Spleen (tissue), 11 donors: ENCODE measurements at regions not wholly inside any gene's neighbourhood (a gene's known extent, or its start where the extent isn't known, plus 50 kb on each side); places are given as distances from the start of the nearest gene placed in this dataset.

Experiments used
- DNase-seq: peaks from one replicate; pipeline ENCODE4 v3.0.0-alpha.2; 2020
- H3K27ac ChIP-seq, 8 donors: fragments of 200-600 bp; sonication (generic) in 7 of 8; 1 replicate in 4 of 8; 2 replicates in 4 of 8; pipeline versions ENCODE4 v1.5.0 to v1.8.0; 2016 to 2021; ENCODE audit warnings: inconsistent platforms in 4 of 8, mild to moderate bottlenecking in 4 of 8, moderate library complexity in 1 of 8
- H3K27me3 ChIP-seq, 7 donors: fragments of 200-600 bp; sonication (generic) in 6 of 7; replicated peaks in 1 of 7; 1 replicate in 4 of 7; 2 replicates in 3 of 7; pipeline versions ENCODE4 v1.5.0 to v1.8.0; 2016 to 2021; ENCODE audit warnings: inconsistent platforms in 3 of 7, mild to moderate bottlenecking in 1 of 7
- H3K36me3 ChIP-seq, 6 donors: fragments of 200-600 bp; sonication (generic) in 5 of 6; 1 replicate in 4 of 6; 2 replicates in 2 of 6; pipeline versions ENCODE4 v1.5.0 to v1.8.0; 2016 to 2021; ENCODE audit warnings: inconsistent platforms in 2 of 6
- H3K4me1 ChIP-seq, 6 donors: fragments of 200-600 bp; sonication (generic) in 5 of 6; 1 replicate in 3 of 6; 2 replicates in 3 of 6; pipeline versions ENCODE4 v1.5.0 to v1.8.0; 2016 to 2021; ENCODE audit warnings: inconsistent platforms in 3 of 6
- H3K4me3 ChIP-seq, 8 donors: fragments of 200-600 bp; sonication (generic) in 7 of 8; 1 replicate in 4 of 8; 2 replicates in 4 of 8; pipeline versions ENCODE4 v1.5.0 to v1.8.0; 2016 to 2021; ENCODE audit warnings: inconsistent platforms in 4 of 8, mild to moderate bottlenecking in 4 of 8, moderate library complexity in 2 of 8
- H3K9me3 ChIP-seq, 8 donors: fragments of 200-600 bp; sonication (generic) in 7 of 8; 1 replicate in 4 of 8; 2 replicates in 4 of 8; pipeline versions ENCODE4 v1.5.0 to v1.8.0; 2016 to 2021; ENCODE audit warnings: inconsistent platforms in 4 of 8
- POLR2A ChIP-seq, 3 donors: fragments of 450-650 bp; IDR thresholded peaks; one replicate each; pipeline ENCODE4 v1.5.1; 2017; ENCODE audit warnings: antibody characterized with exemption in 3 of 3, mild to moderate bottlenecking in 1 of 3
- POLR2AphosphoS5 ChIP-seq, 3 donors: sonication (generic); formaldehyde crosslinking; IDR thresholded peaks; one replicate each; pipeline ENCODE4 v1.5.1; 2017; ENCODE audit warnings: antibody characterized with exemption in 3 of 3
- WGBS, 5 donors: extraction: QIAGEN DNeasy Blood & Tissue Kit in 3 of 5; methylation state at CpG; one replicate each; pipeline versions ENCODE4 v1.1.5 to v1.1.7; 2013 to 2018; 5-methylcytosine and 5-hydroxymethylcytosine counted together
- intact Hi-C: fragments of 100-400 bp; cut with DNase I; formaldehyde crosslinking; loops from one replicate; pipeline ENCODE4 v1.15.0; 2023; ENCODE audit warnings: low total_unique reads
- TF ChIP-seq, protein P1 (sequence below), 11 experiments: fragments of 200-600 bp in 7 of 11; fragments of 450-650 bp in 4 of 11; sonication (generic) in 4 of 11; IDR thresholded peaks in 8 of 11; conservative IDR thresholded peaks in 3 of 11; 1 replicate in 7 of 11; 2 replicates in 4 of 11; pipeline versions ENCODE4 v1.4.0 to v1.8.0; 2016 to 2021; ENCODE audit warnings: antibody characterized with exemption in 11 of 11, inconsistent platforms in 4 of 11, mild to moderate bottlenecking in 1 of 11
- donor health status: healthy with polysubstance abuse.
- donor health status: DM: no; HTN: no; CAD: no; lungs with moderate emphysema.
- donor health status: DM: no; HTN: no; CAD: no.
- donor health status: Bipolar disorder and iron deficiency.
- donor health status: healthy.
- donor health status: DM: no; HTN: no; CAD: no.
- donor health status: DM: yes; HTN: yes; CAD: no.

- Histone ChIP-seq H3K9me3 (no peaks in the 10 kb centered on the region), H3K27me3 (no peaks in the 10 kb centered on the region), H3K4me1 (peaks cover 0 to 4% (median 0%) of the 10 kb centered on the region in 6 donors), H3K27ac (no peak overlapping the region), H3K4me3 (no peak overlapping the region), H3K36me3 (no peaks in the 10 kb centered on the region)
- intact Hi-C loops, result no loop called here
- DNase-seq, result no peak
- TF ChIP-seq POLR2AphosphoS5 (IDR thresholded peaks at IDR 0.05) (no peak), POLR2A (IDR thresholded peaks at IDR 0.05) (no peak)
- TF ChIP-seq, protein P1, sequence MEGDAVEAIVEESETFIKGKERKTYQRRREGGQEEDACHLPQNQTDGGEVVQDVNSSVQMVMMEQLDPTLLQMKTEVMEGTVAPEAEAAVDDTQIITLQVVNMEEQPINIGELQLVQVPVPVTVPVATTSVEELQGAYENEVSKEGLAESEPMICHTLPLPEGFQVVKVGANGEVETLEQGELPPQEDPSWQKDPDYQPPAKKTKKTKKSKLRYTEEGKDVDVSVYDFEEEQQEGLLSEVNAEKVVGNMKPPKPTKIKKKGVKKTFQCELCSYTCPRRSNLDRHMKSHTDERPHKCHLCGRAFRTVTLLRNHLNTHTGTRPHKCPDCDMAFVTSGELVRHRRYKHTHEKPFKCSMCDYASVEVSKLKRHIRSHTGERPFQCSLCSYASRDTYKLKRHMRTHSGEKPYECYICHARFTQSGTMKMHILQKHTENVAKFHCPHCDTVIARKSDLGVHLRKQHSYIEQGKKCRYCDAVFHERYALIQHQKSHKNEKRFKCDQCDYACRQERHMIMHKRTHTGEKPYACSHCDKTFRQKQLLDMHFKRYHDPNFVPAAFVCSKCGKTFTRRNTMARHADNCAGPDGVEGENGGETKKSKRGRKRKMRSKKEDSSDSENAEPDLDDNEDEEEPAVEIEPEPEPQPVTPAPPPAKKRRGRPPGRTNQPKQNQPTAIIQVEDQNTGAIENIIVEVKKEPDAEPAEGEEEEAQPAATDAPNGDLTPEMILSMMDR (IDR thresholded peaks at IDR 0.05 in 8 of 11, conservative IDR thresholded peaks at IDR 0.05 in 3 of 11), result no peak
- WGBS, 5 donors, result 66 to 92% (median 89%) methylated on average over 4 of the region's 4 CpGs
Observed at GRCh38 chr10:113390896-113391295, 162.0 kb upstream of the HABP2 start.

DNA sequence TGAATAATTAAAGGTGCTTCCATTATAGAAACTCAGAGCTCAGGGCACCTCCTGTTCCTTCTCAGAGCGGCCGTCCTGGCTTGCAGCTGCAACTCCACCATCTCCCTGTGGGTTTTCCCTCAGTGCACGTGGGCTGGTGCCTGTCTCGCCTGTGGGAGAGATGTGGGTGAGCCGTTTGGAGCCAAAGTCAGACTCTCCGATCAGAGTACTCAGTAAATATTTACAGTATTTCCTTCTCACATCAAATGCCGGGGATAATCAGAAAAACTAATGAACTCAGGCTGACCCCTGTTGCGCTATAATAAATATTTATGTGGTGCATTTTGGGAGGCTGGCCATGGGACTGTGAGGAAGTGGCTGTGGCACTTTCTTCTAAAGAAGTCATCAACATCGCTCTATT, 155.8 kb upstream of the HABP2 start:
- Histone ChIP-seq H3K36me3 (no peaks in the 10 kb centered on the region), H3K27me3 (no peaks in the 10 kb centered on the region), H3K4me3 (no peak overlapping the region), H3K9me3 (no peaks in the 10 kb centered on the region), H3K4me1 (no peaks in the 10 kb centered on the region), H3K27ac (no peak overlapping the region)
- 62 to 77% (median 73%) methylated on average over 9 of the region's 9 CpGs for WGBS, 5 donors
- DNase-seq, result no peak
- intact Hi-C loops, result no loop called here
- no peak for TF ChIP-seq POLR2A (IDR thresholded peaks at IDR 0.05)
- TF ChIP-seq, protein P1 (IDR thresholded peaks at IDR 0.05 in 8 of 11, conservative IDR thresholded peaks at IDR 0.05 in 3 of 11), result no peak
- no peak for TF ChIP-seq POLR2AphosphoS5 (IDR thresholded peaks at IDR 0.05)

DNA sequence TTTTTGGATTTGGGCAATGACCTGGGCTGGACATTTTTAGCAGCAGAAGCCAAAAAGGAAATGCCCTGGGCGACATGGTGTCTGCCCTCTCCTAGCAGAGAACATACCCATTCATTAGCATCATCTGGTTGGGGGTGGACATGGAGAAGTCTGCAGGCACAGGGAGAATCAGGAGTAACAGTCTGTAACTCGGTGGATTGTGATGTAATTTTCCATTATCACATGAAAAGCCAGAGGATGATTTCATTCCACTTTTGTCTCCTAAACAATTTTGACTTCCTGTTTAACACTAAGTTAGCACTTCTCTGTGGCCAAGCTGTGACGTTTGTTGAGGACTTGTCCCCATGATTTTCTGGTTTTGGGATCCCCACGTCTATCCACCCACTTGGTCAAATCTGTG, 153.8 kb upstream of the HABP2 start:
- no peak for TF ChIP-seq POLR2AphosphoS5 (IDR thresholded peaks at IDR 0.05)
- no peak for TF ChIP-seq POLR2A (IDR thresholded peaks at IDR 0.05)
- TF ChIP-seq, protein P1 (IDR thresholded peaks at IDR 0.05 in 8 of 11, conservative IDR thresholded peaks at IDR 0.05 in 3 of 11), result no peak
- intact Hi-C loops, result no loop called here
- H3K9me3 ChIP-seq, result no peaks in the 10 kb centered on the region
- 46 to 71% (median 49%) methylated on average over 4 of the region's 4 CpGs for WGBS, 5 donors
- no peak for DNase-seq
- H3K27me3 ChIP-seq, result no peaks in the 10 kb centered on the region
- H3K4me3 ChIP-seq, result no peak overlapping the region
- H3K27ac ChIP-seq, result no peak overlapping the region
- no peaks in the 10 kb centered on the region for H3K36me3 ChIP-seq
- H3K4me1 ChIP-seq, result no peaks in the 10 kb centered on the region

- H3K27me3 ChIP-seq, result peaks cover 0 to 4% (median 0%) of the 10 kb centered on the region in 7 donors
- WGBS, 5 donors, result 44 to 57% (median 48%) methylated on average over 3 of the region's 3 CpGs
- TF ChIP-seq, protein P1 (IDR thresholded peaks at IDR 0.05 in 8 of 11, conservative IDR thresholded peaks at IDR 0.05 in 3 of 11), result no peak
- TF ChIP-seq POLR2A (IDR thresholded peaks at IDR 0.05) (no peak), POLR2AphosphoS5 (IDR thresholded peaks at IDR 0.05) (no peak)
- intact Hi-C loops, result no loop called here
- H3K4me3 ChIP-seq, result no peak overlapping the region
- H3K27ac ChIP-seq, result no peak overlapping the region
- H3K4me1 ChIP-seq, result no peaks in the 10 kb centered on the region
- H3K36me3 ChIP-seq, result no peaks in the 10 kb centered on the region
- H3K9me3 ChIP-seq, result no peaks in the 10 kb centered on the region
- no peak for DNase-seq
Observed at GRCh38 chr10:113402602-113403001, 150.3 kb upstream of the HABP2 start.
